Amniotic stem cell (primary cell): ENCODE measurements at regions not wholly inside any gene's neighbourhood (a gene's known extent, or its start where the extent isn't known, plus 50 kb on each side); places are given as distances from the start of the nearest gene placed in this dataset.
"Not testable (repeated sequence)": the region's sequence is repeated elsewhere in the genome, so short reads cannot be mapped to it uniquely, and the experiment has no call there.

ENCODE experiments used
- DNase-seq: peaks from one replicate; lab custom pipeline; 2025; lab: John Stamatoyannopoulos, UW

DNA sequence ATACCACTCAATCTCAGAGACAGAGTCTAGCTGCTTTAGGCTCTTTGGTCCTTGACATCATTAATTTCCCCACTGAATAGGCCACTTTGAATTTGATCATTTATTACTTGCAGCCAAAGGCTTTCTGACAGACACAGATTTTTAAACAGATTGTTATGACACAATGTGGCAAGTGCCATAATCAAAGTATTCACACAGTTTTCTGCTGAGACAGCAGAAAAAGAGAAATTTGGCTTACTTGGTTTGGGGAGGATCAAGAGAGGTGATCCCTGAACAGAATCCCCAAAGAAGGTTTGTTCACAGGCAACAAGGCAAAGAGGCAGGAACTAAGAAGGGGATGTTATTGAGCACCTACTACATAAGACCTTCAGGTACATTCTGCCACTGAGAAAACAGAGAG, 138.0 kb upstream of the TOP1 start:
- DNase-seq = no peak

DNA sequence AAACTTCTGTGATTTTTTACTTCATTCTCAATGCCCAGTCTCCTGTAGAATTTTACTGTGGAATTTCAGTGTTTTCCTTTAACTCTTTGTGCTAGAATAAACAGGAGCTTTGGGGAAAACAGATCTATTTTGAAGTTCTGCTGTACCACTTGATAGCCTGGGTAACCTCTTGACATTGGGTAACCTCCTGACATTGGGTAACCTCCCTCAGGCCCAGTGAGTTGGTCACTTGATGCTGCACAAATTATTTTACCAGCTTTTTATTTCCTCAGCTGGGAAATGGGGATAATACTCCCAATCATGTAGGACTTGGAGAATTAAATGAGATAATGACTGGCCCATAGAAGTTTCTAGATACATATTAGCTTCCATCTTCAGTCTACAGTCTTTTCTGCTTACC, 137.3 kb upstream of the TOP1 start:
- DNase-seq = no peak

DNA sequence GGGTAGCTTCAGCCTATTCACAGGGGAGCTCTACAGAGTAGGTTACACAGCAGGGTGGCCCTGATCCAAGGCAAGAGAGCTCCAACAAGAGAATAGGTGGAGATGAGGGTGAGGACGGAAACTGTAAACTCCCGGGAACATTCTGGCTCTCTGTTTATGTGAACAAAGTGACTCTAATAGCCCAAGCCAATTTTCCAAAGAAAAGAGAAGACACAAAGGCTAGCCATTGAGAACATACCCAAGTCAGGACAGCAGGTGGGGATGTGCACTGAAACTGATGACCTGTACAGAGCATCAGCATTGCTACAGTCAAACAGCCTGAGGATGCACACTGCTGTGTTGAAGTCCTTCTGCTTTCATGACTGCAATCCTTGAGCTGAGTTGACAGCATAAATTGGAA, 136.0 kb upstream of the TOP1 start:
- DNase-seq = no peak

DNA sequence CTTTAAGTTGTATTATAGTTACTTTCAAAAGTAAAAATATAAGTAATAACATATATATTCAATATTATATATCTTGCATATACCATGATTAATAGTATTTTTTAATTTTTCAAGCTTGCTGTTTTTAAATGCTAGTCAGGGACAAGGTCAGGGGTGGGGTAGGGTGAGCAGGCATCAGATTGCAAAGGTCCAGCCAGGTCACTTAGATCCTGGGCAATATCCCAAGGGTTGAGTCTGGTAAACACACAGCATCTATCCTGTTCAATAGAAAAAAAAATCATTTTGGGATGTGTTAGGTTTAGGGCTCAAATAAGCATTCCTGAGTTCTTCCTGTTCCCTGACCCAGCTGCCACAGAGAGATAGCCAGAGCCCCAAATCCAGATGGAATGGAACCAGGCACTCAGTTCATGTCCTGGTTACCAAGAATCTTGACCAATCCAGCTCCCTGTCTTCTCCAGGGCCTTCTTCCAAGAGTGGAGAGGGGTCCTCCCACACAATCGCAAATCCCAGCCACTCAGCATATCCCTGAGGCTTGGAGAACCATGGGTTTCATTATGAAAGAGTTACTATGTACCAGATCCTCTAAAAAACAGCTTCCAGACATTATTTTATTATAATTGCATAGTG, 134.9 kb upstream of the TOP1 start:
- DNase-seq = no peak

DNA sequence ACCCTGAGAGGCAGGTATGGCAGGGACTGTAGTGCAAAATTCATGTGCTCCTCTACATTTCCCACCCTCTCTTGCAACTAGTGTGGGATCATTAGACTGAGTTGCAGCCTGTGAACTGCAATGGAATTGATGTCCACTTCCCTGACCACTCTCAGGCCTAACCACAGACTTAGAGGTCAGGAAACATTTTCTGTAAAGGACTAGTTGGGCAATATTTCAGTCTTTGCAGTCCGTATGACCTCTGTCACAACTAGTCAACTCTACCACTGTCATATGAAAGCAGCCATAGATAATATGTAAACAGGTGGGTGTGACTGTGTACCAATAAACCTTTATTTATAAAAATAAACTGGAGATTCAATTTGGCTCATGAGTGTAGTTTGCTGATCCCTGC, 134.4 kb upstream of the TOP1 start:
- DNase-seq = no peak

DNA sequence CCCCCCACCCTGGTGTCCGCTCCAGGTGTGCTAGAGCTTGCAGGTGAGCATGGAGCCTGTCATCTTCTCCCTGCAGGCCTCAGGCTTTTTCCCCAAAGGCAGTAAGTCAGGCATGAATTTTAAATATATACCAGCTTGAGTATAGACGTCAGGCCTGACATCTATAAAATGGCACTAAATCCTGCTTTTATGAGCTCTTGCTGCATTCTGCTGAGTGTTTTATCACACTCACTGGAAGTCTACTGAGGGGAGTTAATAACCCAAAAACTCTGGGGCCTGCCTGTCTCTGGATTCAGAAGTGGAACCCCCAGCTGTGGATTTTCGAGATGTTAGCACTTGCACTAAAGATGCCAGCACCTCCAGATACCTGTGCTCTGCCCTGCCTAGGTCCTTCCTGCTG, 133.4 kb upstream of the TOP1 start:
- no peak for DNase-seq

DNA sequence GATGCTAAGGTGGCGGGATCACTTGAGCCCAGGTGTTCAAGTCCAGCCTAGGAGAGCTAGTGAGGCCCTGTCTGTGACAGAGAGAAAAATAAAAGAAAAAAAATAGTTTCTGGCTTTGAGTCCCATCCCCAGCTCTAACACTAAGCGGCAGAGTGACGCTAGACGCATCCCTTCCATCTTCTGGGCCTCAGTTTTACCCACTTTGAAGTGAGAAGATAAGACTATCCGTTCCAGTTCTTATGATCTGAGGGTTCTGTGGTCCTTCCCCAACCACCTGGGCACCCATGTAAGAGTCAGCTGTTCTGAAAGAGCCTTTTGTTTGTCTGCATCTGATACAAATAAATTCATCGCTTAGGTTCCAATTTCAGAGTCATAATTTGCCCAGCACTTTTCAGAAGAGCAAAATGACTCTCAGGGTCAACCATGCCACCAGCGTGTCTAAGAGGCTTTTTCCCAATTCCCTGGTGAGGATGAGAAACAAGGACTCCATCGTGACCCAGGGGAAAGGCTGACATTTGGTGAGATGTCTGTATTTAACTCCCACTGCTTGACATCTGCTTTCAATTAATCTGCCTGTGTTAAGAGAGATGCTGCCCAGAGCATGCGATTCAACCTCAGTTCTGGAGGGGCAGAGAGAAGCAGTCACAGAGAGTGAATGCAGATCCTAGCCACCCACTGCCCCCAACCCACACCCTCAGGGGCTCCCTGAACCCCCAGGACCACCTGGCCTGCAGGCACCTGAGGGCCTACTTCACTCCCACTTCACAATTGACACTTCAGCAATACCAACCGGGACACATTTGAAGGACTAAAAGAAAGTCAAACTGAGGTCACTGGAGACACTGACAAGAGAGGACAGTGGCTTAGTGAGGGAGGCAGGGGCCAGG, 131.6 kb upstream of the TOP1 start:
- DNase-seq = peak; percentile 33

DNA sequence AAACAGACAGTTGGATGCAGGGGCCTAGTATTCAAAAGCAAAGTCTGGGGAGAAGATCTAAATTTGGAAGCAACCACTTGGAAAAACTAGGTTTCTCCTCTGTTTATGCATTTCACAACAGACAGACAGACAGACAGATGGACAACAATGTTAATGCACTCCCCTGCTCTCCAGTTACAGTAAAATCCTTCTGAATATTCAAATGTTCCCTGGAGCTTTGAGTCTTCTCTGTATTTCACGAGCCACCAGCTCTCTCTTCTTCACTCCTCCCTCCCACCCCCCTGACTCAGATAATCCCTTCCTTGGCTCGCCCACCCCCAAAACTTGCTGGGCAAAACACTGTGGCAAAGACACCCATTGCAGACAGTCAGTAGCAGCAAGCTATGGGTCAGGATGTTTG, 129.3 kb upstream of the TOP1 start:
- no peak for DNase-seq

DNA sequence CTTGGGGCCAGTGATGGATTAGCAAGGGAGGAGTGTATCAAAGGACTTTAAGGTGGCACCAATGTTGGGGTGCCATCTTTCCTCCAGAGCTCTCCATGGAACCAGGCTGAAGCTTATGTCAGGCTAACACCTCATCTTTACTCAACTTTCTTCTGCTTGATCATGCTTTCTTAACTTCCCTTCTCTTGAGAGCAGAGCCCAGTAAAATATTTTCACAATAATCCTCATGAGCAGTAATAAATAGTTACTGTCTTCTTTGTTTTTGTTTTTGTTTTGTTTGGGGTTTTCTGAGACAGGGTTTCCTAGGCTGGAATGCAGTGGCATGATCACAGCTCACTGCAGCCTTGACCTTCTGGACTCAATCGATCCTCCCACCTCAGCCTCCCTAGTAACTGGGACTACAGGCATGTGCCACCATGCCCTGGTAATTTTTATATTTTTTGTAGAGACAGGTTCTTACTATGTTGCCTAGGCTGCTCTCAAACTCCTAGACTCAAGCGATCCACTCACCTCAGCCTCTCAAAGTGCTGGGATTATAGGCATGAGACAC, 127.9 kb upstream of the TOP1 start:
- no peak for DNase-seq

DNA sequence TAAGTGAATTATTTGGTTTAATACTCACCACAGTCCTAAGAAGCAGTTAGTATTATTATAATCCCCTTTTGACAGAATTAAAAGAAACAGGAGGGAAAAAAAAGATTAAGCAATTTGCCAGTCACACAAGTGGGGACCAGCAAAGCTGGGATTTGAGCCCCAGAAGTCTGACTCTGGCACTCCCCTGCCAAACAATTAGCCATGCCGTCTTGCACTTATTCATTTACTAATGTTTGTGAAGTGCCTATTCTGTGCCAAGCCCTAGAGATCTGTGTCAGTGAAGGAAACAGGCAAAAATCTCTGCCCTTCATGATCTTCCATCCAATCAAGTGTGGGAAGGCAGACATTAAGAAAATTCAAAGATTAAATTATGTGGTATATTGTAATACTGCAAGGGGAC, 126.0 kb upstream of the TOP1 start:
- DNase-seq = no peak

DNA sequence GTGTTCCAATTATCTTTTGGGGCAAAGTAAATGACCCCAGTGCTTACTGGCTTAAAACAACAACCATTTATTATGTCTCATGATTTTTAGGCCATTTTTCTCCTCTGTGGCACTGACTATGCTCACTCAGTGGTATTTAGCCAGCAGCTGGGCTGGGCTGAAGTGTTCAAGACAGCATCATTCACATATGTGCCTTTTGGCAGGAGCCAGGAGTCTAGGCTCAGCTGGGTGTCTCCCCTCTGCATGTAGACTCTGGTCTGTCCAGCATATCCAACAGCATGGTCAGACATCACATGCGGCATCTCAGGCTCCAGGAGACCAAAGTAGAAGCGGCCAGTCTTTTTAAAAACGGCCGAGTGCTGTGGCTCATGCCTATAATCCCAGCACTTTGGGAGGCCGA, 120.3 kb upstream of the TOP1 start:
- no peak for DNase-seq

DNA sequence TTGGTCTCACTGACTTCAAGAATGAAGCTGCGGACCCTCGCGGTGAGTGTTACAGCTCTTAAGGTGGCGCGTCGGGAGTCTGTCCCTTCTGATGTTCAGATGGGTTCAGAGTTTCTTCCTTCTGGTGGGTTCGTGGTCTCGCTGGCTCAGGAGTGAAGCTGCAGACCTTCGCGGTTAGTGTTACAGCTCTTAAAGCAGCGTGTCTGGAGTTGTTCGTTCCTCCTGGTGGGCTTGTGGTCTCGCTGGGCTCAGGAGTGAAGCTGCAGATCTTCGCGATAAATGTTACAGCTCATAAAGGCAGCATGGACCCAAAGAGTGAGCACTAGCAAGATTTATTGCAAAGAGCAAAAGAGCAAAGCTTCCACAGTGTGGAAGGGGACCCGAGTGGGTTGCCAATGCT, 119.1 kb upstream of the TOP1 start:
- DNase-seq = not testable (repeated sequence)

DNA sequence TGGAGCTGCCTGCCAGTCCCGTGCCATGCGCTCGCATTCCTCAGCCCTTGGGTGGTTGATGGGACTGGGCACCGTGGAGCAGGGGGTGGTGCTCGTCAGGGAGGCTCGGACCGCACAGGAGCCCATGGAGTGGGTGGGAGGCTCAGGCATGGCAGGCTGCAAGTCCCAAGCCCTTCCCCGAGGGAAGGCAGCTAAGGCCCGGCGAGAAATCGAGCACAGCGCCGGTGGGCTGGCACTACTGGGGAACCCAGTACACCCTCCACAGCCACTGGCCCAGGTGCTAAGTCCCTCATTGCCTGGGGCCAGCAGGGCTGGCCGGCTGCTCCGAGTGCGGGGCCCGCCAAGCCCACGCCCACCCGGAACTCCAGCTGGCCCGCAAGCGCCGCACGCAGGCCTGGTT, 118.2 kb upstream of the TOP1 start:
- not testable (repeated sequence) for DNase-seq

DNA sequence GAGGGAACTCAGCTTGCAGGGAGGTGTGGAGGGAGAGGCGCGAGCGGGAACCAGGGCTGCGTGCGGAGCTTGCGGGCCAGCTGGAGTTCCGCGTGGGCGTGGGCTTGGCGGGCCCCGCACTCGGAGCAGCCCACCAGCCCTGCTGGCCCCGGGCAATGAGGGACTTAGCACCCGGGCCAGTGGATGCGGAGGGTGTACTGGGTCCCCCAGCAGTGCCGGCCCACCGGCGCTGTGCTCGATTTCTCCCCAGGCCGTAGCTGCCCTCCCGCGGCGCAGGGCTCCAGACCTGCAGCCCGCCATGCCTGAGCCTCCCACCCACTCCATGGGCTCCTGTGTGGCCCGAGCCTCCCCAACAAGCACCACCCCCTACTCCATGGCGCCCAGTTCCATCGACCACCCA, 117.5 kb upstream of the TOP1 start:
- DNase-seq = not testable (repeated sequence)

DNA sequence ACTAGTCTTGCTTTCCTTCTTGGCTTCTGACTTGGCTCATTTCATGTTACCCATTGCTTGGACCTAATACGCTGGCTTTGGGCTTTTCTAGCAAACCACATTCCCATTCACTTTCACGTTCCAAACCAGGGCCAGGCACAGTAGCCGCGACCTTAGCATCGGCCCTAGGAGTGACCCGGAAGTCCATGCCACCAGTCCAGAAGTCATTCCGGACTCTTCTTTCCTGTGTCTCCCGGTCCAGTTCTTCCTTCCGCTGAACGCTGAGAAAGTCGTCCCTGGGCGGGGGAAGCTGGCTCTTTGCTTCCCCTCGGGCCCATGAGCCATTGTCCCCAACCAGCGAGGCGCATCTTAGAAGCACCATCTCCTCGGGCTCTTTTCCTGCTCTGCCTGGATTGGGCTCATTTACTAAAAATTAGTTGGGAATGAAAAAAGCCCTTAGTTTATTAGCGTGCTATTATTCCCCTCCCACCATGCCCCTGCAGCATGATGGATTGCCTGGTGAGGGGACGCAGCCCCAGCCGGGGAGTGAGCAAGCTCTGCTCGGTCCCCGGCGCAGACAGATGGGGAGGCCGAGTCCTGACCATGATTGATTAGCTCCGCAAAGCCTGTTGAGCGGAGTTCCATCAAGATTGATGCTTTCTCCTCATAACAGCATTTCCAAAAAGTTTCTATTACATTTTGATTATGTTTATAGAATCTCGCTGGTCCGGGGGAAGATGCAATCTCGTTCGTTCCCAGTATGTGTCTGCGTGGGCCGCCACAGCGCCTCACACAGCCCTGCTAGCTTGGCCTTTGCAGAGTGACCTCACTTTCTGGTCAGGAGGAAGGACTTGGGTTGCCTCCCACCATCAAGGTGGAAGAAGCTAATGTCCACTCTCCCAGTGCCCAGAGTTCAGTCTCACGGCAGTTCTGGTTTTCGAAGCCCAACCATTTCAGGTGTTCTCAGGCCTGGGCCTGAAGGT, 115.1 kb upstream of the TOP1 start:
- DNase-seq = no peak

DNA sequence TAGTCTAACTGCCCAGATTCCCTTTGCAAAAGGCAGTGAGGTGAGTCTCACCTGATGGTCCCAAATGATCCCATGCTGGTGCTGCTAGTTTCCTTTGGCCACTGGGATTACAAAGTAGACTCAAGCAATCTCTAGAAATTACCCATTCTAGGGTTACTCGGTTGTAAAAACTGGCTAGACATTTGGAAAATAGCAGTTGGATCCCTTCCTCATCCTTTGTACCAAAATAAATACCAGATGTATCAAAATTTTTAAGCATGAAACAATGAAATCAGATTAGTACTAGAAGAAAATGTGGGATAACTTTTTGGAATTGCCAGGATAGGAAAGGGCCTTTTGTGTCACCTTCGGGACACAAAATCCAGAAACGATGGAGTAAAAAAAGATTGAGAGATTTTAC, 112.9 kb upstream of the TOP1 start:
- no peak for DNase-seq

DNA sequence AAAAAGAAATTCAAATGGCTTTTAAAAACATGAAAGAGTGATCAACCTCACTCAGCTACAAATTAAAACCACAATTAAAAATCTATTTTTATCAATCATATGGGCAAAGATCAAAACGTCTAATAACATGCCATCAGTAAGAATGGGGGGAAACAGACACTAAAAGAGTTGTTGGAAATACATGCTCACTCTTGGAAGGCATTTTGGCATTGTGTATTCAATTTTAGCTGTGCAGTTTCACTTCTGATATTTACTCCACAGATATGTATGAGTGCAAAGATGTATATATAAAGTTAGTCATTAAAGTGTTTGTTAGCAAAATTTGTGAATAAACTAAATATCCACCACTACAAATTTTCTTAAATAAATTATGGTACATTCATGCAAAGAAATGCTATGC, 112.3 kb upstream of the TOP1 start:
- no peak for DNase-seq

DNA sequence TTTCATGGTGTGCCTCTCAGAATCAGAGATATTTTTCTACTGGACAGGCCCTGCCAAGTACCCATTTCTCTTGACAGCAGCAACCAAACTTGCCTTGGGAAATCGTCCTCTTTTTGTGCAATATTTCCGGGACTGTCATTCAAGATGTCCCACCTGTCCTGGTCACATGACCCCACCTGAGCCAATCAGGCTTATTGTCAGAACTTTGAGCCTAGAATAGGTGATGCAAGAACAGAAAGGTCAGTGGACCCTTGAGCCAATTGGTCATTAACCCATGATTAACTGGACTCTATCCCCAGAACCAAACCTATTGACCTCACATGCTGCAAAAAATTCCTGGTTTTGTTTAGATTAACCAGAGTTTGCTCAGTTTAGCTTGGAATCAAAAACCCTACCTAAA, 108.3 kb upstream of the TOP1 start:
- DNase-seq = no peak

DNA sequence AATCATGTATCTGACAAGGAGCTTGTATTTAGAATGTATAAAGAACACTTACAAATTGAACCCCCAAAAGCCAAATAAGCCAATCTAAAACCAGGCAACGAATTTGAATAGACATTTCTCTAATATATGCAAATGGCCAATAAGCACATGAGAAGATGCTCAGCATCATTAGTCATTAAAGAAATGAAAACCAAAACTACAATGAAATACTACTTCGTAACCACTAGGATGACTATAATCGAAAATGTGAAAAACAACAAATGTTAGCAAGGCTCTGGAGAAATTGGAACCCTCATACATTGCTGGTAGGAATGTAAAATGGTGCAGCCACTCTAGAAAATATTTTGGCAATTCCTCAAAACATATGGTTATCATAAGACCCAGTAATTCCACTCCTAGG, 105.8 kb upstream of the TOP1 start:
- no peak for DNase-seq

DNA sequence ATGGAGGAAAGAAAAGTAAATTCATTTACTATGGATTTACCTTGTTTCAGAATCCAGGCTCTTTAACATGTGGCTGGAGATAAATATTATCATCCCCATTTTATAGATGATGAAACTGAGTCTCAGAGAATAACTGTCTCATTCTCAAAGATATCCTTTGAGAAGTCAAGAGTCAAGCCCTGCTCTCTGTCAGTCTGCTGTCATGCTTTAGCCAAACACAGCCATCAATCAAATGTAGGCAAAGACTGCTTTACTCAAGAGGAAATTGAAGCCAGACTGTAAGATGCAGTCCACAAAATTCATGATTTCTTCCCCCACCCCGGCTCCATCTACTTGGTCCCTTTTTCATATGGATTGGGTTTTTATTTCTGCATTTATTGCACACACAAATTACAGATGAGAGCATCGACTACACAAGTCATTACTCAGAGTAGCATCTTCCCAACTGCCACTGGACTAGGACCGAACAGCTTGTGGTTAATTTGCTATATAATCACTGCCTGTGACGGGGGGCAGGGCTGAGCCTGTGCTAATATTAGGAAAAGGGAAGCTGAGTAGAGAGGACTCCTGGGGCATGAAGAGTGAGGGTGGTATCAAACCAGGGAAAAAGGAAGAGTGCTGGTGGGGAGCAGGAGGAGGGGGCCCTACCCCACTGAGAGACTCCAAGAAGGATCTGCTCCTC, 102.7 kb upstream of the TOP1 start:
- DNase-seq = no peak

DNA sequence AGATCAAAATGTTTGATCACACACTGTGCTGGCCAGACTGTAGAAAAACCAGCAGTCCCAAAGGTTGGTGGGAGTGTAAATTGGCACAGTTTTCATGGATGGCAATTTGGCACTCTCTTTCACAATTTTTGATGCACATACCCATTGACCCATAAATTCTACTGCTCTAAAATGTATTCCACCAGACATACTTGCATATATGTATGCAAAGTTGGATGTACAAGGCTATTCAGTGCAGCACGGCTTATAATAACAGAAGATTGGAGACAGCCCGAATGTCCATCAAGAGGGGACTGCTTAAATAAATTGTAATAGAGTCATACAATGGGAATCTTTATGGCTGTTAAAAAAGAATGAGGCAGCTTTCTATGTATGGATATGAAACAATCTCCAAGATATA, 101.7 kb upstream of the TOP1 start:
- DNase-seq = no peak

DNA sequence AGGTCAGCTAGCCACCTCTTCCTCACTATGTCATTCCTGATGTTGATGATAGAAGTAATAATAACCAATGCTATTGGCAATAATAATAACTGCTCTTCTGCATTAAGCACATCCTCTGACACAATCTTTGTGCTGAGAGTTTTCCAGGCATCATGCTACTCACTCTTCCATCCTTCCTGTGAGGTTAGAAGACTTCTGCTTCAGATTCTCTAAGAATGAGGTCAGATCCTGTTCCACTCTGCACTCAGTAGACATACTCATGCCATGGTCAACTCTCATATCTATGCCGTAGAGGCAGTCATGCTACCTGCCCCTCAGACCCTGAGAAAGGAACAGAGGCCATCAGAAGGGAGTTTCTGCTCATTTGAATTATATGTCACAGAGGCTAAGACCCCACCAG, 98.1 kb upstream of the TOP1 start:
- no peak for DNase-seq
